ENCODE measurements at regions not wholly inside any gene's neighbourhood (a gene's known extent, or its start where the extent isn't known, plus 50 kb on each side); places are given as distances from the start of the nearest gene placed in this dataset.
"Not testable (repeated sequence)": the region's sequence is repeated elsewhere in the genome, so short reads cannot be mapped to it uniquely, and the experiment has no call there.

DNA sequence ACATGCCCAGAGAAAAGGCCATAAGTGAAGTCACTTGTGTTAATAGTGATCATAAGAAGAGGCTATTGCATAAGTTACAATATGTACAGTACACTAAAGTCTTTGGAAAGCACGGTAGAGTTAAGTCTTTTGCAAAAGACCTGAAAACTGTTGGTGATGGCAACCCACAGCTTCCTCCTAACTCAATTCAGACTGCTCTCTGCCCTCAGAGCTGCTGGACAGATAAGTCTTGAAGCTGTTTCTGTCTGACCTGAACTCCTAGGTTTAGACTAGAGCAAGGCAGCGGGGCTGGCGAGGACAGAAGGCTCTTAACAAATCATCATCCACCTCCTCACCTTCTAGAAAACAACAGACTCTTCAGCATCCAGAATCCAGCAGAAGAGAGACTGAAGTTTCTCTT lies 125.4 kb downstream of the CD24 start:
- no peak for DNase-seq (ENCODE audit: low spot score)

DNA sequence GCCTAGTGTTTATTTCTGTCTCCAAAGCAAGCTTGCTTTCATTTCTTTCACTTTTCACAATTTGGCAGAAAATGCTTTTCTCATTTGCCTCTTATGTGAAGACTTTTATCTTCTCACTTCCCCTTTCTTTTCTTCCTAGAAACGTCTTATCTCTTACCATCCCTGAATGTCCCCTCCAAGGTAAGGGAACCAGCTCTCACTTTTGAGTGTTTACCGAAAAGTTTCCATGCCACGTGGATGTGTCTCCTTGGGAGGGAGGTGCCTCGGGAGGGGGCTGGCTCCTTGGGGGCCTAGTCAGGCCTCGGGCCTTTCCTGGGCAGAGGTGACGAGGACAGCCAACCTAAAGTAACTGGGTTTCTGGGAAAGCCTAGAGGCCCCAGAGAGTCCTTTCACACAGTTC lies 127.4 kb downstream of the CD24 start:
- DNase-seq (ENCODE audit: low spot score) = no peak

DNA sequence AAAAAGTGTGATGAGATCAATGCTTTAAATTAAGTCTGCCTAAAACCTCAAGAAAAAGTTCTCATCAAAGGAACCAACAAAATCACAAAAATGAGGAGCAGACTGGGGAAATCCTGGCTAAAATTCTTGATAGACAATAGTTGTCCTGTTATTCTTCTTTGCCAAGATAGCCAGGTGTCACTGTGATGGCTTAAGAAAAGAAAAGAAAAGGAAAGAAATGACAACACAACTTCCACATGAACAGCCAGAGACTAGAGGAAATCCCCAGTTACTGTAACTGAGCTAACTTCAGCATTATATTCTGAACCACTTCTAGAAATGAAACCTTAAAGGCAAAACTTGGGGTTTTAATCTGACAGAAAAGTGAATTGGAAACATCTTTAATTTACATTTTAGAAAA lies 129.6 kb downstream of the CD24 start:
- DNase-seq (ENCODE audit: low spot score) = no peak

DNA sequence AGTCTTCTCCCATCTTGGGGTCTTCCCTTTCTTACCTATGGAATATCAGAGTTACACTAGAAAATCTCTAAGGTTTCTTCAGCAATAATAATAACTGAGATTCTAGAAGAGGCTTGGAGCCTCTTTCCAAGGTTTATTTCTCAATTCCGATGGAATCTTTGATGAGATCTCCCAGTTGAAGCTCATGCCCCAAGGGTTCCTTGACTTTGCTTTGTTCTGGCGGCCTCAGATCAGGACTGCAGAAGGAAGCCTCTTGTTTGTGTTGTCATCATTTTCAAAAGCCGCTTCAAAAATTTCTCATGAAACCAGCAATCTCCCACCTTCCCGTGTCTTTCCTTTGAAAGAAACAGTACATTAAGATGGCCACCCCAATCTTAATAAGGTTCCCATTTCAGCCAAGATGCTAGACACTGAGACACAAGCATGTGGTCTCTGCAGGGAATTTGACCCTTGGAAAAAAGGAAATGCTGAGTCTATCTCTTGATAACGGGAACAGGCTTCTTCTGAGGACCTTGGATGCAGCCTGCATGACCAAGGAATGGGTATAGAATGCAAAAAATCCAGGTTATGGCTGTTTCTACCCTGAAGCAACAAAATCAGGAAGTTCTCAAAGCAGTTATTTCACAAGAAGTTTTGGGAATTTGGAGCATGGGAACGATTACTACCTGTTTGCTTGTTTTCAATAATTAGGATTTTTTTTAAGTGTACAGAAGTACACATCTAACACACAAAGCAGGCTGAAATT lies 141.6 kb downstream of the CD24 start:
- DNase-seq (ENCODE audit: low spot score) = no peak

DNA sequence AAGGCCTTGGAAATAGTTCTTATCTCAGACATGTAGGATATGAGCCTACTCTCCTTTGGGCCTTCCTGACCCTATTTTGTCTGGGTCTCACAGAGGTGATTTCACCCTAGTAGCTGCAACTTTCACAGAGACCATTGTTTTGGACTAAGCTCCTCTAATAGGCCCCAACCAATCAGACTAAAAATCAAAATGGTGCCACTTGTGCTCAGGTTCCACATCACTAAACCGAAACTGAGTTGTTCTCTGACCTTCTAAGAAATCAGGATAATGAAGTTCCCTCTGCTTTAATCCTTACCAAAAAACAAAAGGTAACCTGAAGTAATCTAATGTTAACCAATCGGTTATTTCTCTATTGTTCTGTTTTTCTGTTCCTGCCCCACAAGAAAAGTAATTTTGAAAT lies 143.6 kb downstream of the CD24 start:
- DNase-seq (ENCODE audit: low spot score) = no peak

DNA sequence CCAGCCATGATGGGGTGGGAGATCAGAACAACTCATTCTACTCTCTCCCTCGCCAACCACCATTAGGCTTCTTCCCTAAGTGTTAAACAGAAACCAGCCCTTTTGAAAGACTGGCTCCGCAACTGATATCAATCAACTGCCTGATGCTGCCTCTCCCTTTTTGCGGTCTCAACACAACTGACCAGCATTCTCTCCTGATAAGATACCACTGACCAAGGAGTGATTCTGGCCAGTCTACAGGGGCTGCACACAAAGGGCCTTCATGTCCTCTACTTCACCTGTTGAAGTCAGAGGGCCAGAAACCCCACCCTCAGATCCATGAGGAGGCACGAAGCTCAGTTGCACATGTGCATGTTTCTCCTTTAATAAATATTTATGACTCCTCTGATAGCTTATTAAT lies 145.1 kb downstream of the CD24 start:
- DNase-seq (ENCODE audit: low spot score) = no peak

DNA sequence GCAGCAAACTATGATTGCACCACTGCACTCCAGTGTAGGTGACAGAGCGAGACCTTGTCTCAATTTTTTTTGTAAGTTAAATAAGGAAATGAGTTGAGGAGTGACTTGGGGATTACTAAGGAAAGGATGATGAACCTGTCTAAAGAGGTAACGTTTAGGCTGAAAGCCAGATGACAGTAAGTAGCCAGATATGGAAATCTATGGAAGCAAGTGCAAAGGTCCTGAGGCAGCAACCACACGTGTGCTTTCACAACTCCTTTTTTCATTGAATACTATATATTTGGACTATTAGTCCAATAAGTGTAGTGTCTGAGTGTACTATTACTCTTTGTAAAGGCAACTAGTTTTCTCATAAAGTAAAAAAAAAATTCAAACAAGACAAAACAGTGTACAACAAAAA lies 147.4 kb downstream of the CD24 start:
- DNase-seq (ENCODE audit: low spot score) = no peak

DNA sequence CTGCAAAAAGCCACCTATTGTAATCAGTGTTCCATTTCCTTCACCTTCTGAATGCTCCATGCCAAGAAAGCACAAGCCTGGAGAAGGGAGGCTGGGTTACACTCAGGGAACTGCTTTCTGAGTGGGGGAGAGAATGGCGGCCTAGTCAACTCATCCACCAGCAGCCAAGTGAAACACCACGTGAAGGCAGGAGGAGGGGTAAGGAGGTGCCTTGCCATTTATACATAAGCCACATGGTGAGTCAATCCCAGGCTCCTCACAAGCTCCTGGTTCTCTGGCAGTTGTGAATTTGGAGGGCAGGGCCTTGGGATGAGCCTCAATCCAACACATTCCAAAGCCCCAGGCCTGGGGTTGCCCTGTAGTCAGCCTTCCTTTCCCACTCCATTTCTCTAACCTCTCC lies 149.4 kb downstream of the CD24 start:
- DNase-seq (ENCODE audit: low spot score) = no peak

DNA sequence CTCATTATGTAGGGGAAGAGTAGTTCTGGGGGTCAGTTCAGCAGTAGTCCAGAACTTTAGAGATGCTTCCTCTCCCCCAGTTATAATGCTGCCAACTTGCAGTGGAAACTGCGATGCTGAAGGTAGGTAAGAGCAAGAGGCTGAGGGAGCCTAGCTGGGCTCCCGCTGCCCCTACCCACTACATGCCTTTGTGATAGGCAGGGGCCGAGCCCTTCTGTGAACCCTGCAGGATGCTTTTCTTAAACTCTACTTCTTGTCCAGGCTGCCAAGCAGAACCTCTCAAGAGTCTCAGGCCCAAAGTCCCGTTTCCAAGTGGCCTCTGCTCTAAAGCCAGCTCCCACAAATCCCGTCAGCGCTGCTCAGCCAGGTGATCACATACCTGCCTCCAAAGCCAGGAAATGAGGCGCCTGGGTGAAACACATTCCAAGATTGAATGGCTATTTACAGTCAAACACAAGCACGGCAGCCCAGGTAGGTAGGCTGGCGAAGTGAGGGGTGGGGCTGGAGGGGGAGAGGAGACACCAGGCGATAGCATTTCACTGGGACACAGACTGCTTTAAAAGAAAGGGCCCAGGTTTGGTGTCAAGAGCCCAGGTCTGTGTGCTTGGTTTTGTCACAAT lies 150.7 kb downstream of the CD24 start:
- DNase-seq (ENCODE audit: low spot score) = no peak

DNA sequence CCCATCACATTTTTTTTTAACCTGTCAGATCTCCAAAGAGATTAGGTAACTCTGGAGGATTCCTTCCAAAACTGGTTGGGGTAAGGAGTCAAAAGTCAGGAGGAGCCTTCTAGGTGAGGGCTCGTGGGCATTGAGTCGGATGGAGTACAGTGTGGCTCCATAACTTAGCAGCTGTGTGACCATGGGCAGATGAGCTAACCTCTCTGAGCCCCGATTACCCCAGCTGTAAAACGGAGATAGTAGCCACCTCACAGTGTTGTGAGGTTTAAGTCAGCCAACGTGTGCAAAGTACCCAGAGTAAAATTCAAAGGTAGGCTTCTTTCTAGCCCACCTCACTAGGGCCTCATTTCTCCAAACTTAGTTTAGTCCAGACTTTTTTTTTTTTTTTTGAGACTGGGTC lies 151.5 kb downstream of the CD24 start:
- no peak for DNase-seq (ENCODE audit: low spot score)

DNA sequence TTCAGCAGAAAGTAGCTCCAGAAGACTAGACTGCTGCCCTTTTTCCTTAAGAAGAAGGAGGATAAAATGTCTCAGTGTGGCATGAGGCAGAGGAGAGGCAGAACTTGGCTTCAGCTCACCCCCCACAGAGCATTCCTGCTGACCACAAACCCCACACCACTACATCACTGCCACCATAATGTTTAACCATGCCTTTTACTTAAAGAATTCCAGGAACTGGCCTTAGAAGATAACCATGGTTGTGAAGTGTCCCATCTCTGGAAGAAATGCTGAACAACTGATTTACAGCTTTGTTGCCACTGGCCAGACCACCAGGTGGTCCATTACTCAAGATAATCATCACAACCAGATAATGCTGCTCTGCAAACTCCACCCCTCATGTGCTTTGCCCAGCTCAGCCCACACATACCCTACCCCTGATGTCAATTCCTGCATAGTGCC lies 154.1 kb downstream of the CD24 start:
- no peak for DNase-seq (ENCODE audit: low spot score)

DNA sequence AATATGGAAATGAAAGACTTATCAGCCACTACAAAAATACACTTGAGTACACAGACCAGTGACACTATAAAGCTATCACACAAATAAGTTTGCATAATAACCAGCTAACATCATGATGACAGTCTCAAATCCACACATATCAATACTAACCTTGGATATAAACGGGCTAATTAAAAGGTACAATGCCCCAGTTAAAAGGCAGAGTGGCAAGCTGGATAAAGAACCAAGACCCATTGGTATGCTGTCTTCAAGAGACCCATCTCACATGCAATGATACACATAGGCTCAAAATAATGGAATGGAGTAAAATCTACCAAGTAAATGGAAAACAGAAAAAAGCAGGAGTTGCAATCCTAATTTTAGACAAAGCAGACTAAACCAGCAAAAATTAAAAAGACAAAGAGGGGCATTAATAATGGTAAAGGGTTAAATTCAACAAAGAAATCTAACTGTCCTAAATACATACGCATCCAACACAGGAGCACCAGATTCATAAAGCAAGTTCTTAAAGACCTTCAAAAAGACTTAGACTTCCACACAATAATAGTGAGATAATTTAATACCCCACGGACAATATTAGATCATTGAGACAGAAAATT lies 163.3 kb downstream of the CD24 start:
- no peak for DNase-seq (ENCODE audit: low spot score)

DNA sequence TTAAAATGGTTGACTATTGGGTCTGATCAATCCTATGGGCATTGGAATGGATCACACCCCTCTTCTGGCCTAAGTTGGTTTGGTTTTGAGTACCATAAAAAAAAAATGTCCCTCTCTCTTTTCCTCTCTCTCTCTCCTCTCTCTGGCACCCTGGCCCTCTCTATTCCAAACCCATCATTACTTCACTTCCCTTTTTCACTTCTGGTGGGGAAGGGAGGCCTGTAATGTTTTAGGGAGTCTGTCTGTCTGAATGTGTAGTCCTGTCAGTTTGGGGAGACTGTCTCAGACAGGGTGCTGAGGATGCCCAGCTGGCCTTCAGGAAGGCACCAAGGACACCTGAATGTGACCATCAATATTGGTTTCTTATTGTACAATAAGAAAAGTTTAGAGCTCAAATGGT lies 165.8 kb downstream of the CD24 start:
- DNase-seq (ENCODE audit: low spot score) = no peak

DNA sequence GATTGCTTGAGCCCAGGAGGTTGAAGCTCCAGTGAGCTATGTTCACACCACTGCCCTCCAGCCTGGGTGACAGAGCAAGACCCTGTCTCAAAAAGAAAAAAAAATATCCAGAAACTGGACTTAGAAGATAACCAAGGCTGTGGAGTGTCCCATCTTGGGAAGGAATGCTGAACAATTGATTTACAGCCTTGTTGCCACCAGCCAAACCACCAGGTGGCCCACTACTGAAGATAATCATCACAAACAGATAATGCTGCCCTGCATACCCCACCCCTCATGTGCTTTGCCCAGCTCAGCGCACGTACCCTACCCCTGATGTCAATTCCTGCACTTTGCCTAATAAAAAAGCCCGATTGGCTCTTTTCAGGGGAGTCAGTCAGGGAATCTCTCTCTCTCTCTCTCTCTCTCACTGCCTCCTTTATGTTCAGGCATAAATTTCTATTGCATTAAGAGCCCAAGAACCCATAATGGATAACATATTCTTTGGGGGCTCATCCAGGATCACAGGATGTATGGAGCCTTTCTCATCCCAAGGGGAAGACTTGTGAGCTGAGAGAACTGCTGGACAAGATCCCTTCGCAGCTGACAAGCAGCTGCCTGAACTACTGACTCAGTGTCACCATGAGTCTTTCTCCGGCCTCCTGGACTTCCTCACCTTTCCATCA lies 166.4 kb downstream of the CD24 start:
- DNase-seq (ENCODE audit: low spot score) = no peak

DNA sequence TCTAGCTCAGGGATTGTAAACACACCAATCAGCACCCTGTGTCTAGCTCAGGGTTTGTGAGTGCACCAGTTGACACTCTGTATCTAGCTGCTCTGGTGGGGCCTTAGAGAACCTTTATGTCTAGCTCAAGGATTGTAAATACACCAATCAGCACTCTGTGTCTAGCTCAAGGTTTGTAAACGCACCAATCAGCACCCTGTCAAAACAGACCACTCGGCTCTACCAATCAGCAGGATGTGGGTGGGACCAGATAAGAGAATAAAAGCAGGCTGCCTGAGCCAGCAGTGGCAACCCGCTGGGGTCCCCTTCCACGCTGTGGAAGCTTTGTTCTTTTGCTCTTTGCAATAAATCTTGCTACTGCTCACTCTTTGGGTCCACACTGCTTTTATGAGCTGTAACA lies 168.3 kb downstream of the CD24 start:
- not testable (repeated sequence) for DNase-seq (ENCODE audit: low spot score)

DNA sequence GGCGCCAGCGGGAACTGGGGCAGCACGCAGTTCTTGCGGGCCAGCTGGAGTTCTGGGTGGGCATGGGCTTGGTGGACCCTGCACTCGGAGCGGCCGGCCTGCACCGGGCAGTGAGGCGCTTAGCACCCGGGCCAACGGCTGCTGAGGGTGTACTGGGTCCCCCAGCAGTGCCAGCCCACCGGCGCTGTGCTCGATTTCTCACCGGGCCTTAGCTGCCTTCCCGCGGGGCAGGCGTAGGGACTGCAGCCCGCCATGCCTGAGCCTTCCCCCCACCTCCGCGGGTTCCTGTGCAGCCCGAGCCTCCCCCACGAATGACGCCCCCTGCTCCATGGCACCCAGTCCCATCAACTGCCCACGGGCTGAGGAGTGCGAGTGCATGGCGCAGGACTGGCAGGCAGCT lies 168.8 kb downstream of the CD24 start:
- no peak for DNase-seq (ENCODE audit: low spot score)

DNA sequence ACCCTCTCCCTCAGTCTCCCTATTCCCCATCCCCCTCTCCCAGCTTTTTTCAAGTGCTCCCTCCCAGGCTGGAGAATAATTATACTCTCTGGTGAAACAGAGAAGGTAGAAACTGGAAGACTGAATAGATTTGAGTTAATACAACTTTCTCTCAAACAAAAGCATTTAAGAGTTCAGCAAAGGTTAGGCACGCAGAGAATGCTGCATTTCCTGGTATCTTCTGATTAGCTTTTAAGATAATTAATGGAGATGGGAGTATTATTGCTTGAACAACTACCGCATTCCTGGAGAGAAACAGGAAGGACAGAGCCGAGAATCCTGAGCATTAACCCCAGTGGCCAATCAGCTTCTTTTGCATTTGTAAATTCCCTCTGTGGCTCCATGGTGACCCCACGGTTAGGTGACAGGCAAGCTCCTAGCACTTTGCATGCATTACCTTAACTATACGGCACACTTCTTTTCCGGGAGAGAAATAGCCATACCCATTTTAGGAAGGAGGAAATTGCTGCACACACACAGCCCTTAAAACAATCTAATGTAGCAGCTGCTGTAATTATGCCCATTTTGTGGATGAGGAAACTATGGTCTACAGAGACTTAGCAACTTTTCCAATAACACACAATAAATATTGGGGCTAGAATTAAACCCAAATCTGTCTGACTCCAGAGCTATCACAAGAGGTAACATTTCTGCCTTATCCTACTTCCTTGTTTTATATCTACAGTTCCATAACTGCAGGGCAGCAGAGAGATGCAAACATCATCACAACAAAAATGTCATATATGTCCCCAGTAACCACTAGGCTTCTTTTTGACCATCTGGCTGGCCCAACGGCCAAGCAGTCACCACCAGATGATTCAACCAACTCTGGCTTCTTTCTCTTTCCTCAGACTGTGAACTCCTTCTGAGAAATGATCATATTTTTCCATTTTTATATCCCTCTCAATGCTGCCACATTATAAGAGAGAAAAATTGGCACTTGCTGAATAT lies 169.9 kb downstream of the CD24 start:
- no peak for DNase-seq (ENCODE audit: low spot score)

DNA sequence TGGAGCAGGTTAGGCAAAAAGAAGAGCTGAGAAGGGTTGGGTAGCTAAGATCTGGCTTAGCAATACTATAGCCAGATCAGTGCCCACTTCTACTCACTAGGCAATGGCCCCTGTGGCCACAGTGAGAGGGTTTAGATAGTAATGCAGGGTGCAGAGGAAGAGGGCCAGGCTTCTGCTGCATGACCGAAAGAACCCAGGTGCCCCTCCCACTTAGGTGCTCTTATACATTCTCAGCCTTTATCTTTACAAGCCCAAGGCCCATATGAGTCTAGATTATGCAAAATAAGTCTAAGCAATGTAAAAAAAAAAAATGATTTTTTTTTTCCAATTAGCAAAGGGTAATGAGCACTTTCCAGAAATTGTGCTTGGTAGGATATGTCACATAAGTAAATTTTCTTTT lies 171.3 kb downstream of the CD24 start:
- DNase-seq (ENCODE audit: low spot score) = no peak

DNA sequence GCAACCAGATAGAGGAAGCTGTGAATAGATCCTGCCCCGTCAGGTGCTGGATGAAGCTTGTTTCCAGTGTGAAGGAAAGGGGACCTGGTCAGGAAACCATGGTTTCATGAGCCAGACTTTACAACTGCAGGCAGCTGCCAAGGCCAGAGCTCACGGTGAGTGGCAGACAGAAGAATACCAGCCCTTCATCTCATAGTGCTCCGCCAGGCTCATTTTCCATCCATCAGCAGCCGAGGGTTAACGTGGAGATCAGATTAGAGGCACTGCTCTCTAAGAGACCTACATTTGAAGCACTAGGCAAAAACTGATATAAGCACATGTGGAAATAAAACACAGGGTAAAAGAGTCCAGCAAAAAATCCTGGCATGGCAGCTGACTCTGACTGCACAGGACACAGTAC lies 172.4 kb downstream of the CD24 start:
- no peak for DNase-seq (ENCODE audit: low spot score)

DNA sequence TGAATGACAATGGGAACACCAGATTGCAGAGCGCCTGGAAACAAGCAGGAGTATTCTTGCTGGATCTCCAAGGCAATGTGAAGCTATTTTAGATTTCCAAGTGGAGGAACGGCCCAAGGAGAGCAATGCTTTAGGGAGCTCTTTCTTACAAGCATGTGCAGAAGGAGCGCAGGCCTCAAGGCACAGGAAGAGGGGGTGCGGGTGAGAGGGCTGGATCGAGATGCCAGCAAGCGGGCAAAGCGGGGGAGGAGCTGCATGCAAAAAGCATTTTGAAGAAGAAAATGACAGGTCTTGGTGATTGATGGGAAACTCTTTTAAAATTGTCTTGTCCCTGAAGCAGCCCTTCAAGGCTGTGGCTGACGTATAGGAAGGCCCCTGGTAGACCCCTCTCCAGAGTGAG lies 171.9 kb downstream of the QRSL1 start:
- no peak for DNase-seq (ENCODE audit: low spot score)

DNA sequence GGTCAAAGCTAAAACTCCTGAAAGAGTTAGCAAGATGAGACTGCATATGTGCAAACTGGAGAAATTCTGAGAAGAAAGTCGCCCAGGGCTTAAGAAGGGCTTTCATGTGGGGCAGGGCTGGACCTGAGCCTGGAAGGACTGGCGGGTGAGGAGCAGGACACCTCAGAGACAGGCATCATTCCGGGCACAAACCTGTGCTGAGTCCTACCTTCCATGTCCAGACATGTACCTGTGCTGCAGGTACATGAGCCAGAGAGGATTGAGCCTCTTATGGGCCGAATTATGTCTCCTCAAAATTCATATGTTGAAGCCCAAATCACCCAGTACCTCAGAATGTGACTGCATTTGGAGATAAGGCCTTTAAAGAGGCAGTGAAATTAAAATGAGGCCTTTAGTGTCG lies 171.0 kb downstream of the QRSL1 start:
- DNase-seq (ENCODE audit: low spot score) = no peak

Data from cerebellar cortex (tissue), 1 donor.